WTC11 (cell line): ENCODE measurements at regions not wholly inside any gene's neighbourhood (a gene's known extent, or its start where the extent isn't known, plus 50 kb on each side); places are given as distances from the start of the nearest gene placed in this dataset.

Source experiments
- ATAC-seq: fragments of 200-7000 bp; cut with Tn5 transposase; 2 replicates; pipeline ENCODE4 v1.10.0; 2021; ENCODE audit warnings: mild to moderate bottlenecking, moderate library complexity
- CTCF ChIA-PET: fragments of 300-600 bp; sonication (Branson Sonifier 250); formaldehyde crosslinking; loops from one replicate; lab custom pipeline; 2021; ENCODE audit warnings: antibody characterized with exemption; lab: Charles Lee
- POLR2A ChIA-PET: fragments of 350-600 bp; sonication (Branson Sonifier 250); formaldehyde crosslinking; loops from one replicate; lab custom pipeline; 2021; ENCODE audit warnings: antibody characterized with exemption; lab: Charles Lee
- DNase-seq: peaks from one replicate; pipeline ENCODE4 v3.0.0; 2021; ENCODE audit warnings: low spot score
- H3K27ac Mint-ChIP-seq: 2 replicates; pipeline ENCODE4 v1.8.0; 2021; ENCODE audit warnings: mixed read lengths
- H3K27me3 Mint-ChIP-seq: 2 replicates; pipeline ENCODE4 v1.8.0; 2021; ENCODE audit warnings: low read depth, mild to moderate bottlenecking, moderate library complexity, mixed read lengths
- H3K36me3 Mint-ChIP-seq: 2 replicates; pipeline ENCODE4 v1.8.0; 2021; ENCODE audit warnings: mixed read lengths
- H3K4me1 Mint-ChIP-seq: 2 replicates; pipeline ENCODE4 v1.8.0; 2022; ENCODE audit warnings: mixed read lengths
- H3K4me3 Mint-ChIP-seq: 2 replicates; pipeline ENCODE4 v1.8.0; 2021; ENCODE audit warnings: mild to moderate bottlenecking, moderate library complexity, mixed read lengths
- H3K9me3 Mint-ChIP-seq: 2 replicates; pipeline ENCODE4 v1.8.0; 2021; ENCODE audit warnings: mixed read lengths
- ARID4B ChIP-seq: sonication (generic); formaldehyde crosslinking; IDR thresholded peaks from 2 replicates; pipeline ENCODE4 v1.8.0; 2023; ENCODE audit warnings: missing genetic modification reagents, mild to moderate bottlenecking, borderline replicate concordance
- E2F4 ChIP-seq: sonication (generic); formaldehyde crosslinking; IDR thresholded peaks from 2 replicates; pipeline ENCODE4 v1.8.1; 2022; ENCODE audit warnings: low read depth, mild to moderate bottlenecking, moderate library complexity, missing genetic modification reagents, borderline replicate concordance
- ELF4 ChIP-seq: sonication (generic); formaldehyde crosslinking; IDR thresholded peaks from 2 replicates; pipeline ENCODE4 v1.8.1; 2022; ENCODE audit warnings: low read depth, mild to moderate bottlenecking, moderate library complexity, missing genetic modification reagents
- EMX1 ChIP-seq: fragments of 250-450 bp; sonication (Bioruptor Pico); IDR thresholded peaks from 2 replicates; pipeline ENCODE4 v1.8.0; 2021; ENCODE audit warnings: mild to moderate bottlenecking
- ESRRA ChIP-seq: sonication (generic); formaldehyde crosslinking; IDR thresholded peaks from 2 replicates; pipeline ENCODE4 v1.8.1; 2022; ENCODE audit warnings: mild to moderate bottlenecking, missing genetic modification reagents, borderline replicate concordance
- FOXJ3 ChIP-seq: sonication (generic); formaldehyde crosslinking; IDR thresholded peaks from 2 replicates; pipeline ENCODE4 v1.9.0; 2021; ENCODE audit warnings: missing genetic modification reagents, mild to moderate bottlenecking, borderline replicate concordance
- GABPB1 ChIP-seq: sonication (generic); formaldehyde crosslinking; IDR thresholded peaks from 2 replicates; pipeline ENCODE4 v1.8.1; 2023; ENCODE audit warnings: mild to moderate bottlenecking, missing genetic modification reagents
- JAZF1 ChIP-seq: fragments of 250-450 bp; sonication (Bioruptor Pico); IDR thresholded peaks from 2 replicates; pipeline ENCODE4 v1.9.0; 2021; ENCODE audit warnings: moderate library complexity, mild to moderate bottlenecking, inconsistent platforms
- MXD4 ChIP-seq: fragments of 250-450 bp; sonication (Bioruptor Pico); IDR thresholded peaks from 2 replicates; pipeline ENCODE4 v1.8.0; 2021; ENCODE audit warnings: mild to moderate bottlenecking, moderate library complexity, borderline replicate concordance
- TEAD1 ChIP-seq: sonication (generic); formaldehyde crosslinking; IDR thresholded peaks from 2 replicates; pipeline ENCODE4 v1.8.0; 2022; ENCODE audit warnings: mild to moderate bottlenecking, missing genetic modification reagents
- TEAD4 ChIP-seq: sonication (generic); formaldehyde crosslinking; IDR thresholded peaks from 2 replicates; pipeline ENCODE4 v1.8.0; 2022; ENCODE audit warnings: mild to moderate bottlenecking, missing genetic modification reagents
- ZNF219 ChIP-seq: sonication (generic); formaldehyde crosslinking; IDR thresholded peaks from 2 replicates; pipeline ENCODE4 v1.8.0; 2023; ENCODE audit warnings: missing genetic modification reagents, mild to moderate bottlenecking, borderline replicate concordance
- ZNF281 ChIP-seq: sonication (generic); formaldehyde crosslinking; IDR thresholded peaks from 2 replicates; pipeline ENCODE4 v1.8.0; 2023; ENCODE audit warnings: mild to moderate bottlenecking, missing genetic modification reagents
- ZNF416 ChIP-seq: fragments of 250-450 bp; sonication (Bioruptor Pico); IDR thresholded peaks from 2 replicates; pipeline ENCODE4 v1.9.0; 2021; ENCODE audit warnings: mild to moderate bottlenecking, inconsistent platforms
- TF ChIP-seq, protein P1 (sequence below): sonication (generic); formaldehyde crosslinking; IDR thresholded peaks from 2 replicates; pipeline ENCODE4 v1.8.1; 2023; ENCODE audit warnings: mild to moderate bottlenecking, missing genetic modification reagents, borderline replicate concordance
- TF ChIP-seq, protein P2 (sequence below): sonication (generic); formaldehyde crosslinking; IDR thresholded peaks from 2 replicates; pipeline ENCODE4 v1.8.0; 2022; ENCODE audit warnings: mild to moderate bottlenecking, missing genetic modification reagents
- TF ChIP-seq, protein P3 (sequence below): sonication (generic); formaldehyde crosslinking; IDR thresholded peaks from 2 replicates; pipeline ENCODE4 v1.8.1; 2023; ENCODE audit warnings: mild to moderate bottlenecking, missing genetic modification reagents, moderate library complexity

DNA sequence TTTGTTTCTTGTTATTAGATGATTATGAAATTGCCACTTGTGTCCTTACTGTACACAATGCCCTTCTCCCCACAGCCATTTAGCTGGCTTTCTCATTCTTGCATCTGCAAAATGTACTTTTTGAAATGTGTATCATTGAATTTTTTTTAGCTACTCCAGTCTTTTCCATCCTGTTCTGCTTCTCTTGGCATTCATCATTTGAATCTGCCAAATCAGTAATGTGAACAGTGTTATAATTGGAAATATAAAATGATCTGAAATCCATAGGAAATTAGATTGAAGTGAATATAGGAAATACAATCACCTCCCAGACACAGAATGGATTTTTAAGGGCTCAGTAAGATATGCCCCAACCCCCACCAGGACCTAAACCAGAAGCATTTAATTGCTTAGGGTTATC lies 253.4 kb downstream of the C12orf50 start (continued):
- TF ChIP-seq, protein P1, sequence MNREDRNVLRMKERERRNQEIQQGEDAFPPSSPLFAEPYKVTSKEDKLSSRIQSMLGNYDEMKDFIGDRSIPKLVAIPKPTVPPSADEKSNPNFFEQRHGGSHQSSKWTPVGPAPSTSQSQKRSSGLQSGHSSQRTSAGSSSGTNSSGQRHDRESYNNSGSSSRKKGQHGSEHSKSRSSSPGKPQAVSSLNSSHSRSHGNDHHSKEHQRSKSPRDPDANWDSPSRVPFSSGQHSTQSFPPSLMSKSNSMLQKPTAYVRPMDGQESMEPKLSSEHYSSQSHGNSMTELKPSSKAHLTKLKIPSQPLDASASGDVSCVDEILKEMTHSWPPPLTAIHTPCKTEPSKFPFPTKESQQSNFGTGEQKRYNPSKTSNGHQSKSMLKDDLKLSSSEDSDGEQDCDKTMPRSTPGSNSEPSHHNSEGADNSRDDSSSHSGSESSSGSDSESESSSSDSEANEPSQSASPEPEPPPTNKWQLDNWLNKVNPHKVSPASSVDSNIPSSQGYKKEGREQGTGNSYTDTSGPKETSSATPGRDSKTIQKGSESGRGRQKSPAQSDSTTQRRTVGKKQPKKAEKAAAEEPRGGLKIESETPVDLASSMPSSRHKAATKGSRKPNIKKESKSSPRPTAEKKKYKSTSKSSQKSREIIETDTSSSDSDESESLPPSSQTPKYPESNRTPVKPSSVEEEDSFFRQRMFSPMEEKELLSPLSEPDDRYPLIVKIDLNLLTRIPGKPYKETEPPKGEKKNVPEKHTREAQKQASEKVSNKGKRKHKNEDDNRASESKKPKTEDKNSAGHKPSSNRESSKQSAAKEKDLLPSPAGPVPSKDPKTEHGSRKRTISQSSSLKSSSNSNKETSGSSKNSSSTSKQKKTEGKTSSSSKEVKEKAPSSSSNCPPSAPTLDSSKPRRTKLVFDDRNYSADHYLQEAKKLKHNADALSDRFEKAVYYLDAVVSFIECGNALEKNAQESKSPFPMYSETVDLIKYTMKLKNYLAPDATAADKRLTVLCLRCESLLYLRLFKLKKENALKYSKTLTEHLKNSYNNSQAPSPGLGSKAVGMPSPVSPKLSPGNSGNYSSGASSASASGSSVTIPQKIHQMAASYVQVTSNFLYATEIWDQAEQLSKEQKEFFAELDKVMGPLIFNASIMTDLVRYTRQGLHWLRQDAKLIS (CRISPR knock-in tag), result no peak
- TF ChIP-seq MXD4 (CRISPR knock-in tag) (no peak), ZNF219 (CRISPR knock-in tag) (no peak), E2F4 (CRISPR knock-in tag) (no peak), ELF4 (CRISPR knock-in tag) (no peak)

- Mint-ChIP-seq H3K4me3 (no peak overlapping the region), H3K4me1 (no peaks in the 10 kb centered on the region), H3K27me3 (no peaks in the 10 kb centered on the region), H3K36me3 (no peaks in the 10 kb centered on the region), H3K27ac (no peak overlapping the region)
- DNase-seq (no peak), ATAC-seq (no peak)
- no peak for TF ChIP-seq ZNF281 (CRISPR knock-in tag)
- TF ChIP-seq JAZF1 (CRISPR knock-in tag), result no peak
- TF ChIP-seq, protein P2, sequence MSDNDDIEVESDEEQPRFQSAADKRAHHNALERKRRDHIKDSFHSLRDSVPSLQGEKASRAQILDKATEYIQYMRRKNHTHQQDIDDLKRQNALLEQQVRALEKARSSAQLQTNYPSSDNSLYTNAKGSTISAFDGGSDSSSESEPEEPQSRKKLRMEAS (CRISPR knock-in tag), result no peak
- no peak for TF ChIP-seq GABPB1 (CRISPR knock-in tag)
- TF ChIP-seq TEAD1 (CRISPR knock-in tag), result no peak
- TF ChIP-seq TEAD4, result no peak
- no peak for TF ChIP-seq ARID4B (CRISPR knock-in tag)
- no peak for TF ChIP-seq FOXJ3 (CRISPR knock-in tag)
- no peak for TF ChIP-seq EMX1 (CRISPR knock-in tag)
- TF ChIP-seq, protein P3, sequence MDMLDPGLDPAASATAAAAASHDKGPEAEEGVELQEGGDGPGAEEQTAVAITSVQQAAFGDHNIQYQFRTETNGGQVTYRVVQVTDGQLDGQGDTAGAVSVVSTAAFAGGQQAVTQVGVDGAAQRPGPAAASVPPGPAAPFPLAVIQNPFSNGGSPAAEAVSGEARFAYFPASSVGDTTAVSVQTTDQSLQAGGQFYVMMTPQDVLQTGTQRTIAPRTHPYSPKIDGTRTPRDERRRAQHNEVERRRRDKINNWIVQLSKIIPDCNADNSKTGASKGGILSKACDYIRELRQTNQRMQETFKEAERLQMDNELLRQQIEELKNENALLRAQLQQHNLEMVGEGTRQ, result no peak
- TF ChIP-seq ESRRA (CRISPR knock-in tag), result no peak
- TF ChIP-seq ZNF416 (CRISPR knock-in tag), result no peak
- TF ChIP-seq, all 79 proteins: peak for 0
- H3K9me3 Mint-ChIP-seq, result peaks cover 10% of the 10 kb centered on the region; the same call in 1 of the 2 replicates
- ChIA-PET POLR2A (no interaction called here), CTCF (no interaction called here)
Observed at GRCh38 chr12:87775051-87775450, 254.2 kb downstream of the C12orf50 start.
